ENCODE measurements at regions not wholly inside any gene's neighbourhood (a gene's known extent, or its start where the extent isn't known, plus 50 kb on each side); places are given as distances from the start of the nearest gene placed in this dataset.

- no peak for TF ChIP-seq NANOG (IDR thresholded peaks at IDR 0.05; ENCODE audit: insufficient read depth, low read depth, low read length, poor library complexity, severe bottlenecking)
- no peak for TF ChIP-seq BACH1 (IDR thresholded peaks at IDR 0.05; ENCODE audit: low read length)
- TF ChIP-seq CEBPB (IDR thresholded peaks at IDR 0.05; ENCODE audit: low read depth, low read length) = no peak
- TF ChIP-seq TEAD4 (IDR thresholded peaks at IDR 0.05; ENCODE audit: low read depth, low read length) = no peak
- no peak for TF ChIP-seq POU5F1 (IDR thresholded peaks at IDR 0.05; ENCODE audit: low read depth, low read length)
These were observed 140.4 kb downstream of the S1PR1 start (continued) for GRCh38 chr1:101377084-101377835.
